ENCODE measurements at regions not wholly inside any gene's neighbourhood (a gene's known extent, or its start where the extent isn't known, plus 50 kb on each side); places are given as distances from the start of the nearest gene placed in this dataset.

- Mint-ChIP-seq H3K36me3 (no peaks in the 10 kb centered on the region), H3K27ac (no peak overlapping the region)
- POLR2A ChIA-PET = no interaction called here
Observed at GRCh38 chr11:90349731-90350130, 126.9 kb upstream of the CHORDC1 start.

DNA sequence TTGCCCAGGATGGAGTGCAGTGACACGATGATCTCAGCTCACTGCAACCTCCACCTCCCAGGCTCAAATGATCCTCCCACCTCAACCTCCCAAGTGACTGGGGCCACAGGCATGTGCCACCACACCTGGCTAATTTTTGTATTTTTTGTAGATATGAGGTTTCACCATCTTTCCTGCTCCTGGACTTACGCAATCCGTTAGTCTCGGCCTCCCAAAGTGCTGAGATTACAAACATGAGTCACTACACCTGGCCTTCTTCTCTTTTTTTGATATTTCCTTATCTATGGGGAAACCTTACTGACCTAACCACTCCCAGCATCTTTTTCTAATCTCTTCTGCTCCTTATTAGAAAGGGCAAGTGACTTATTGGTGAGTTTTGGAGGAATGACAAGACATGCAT is 121.7 kb upstream of the CHORDC1 start:
- POLR2A ChIA-PET = no interaction called here
- H3K27ac Mint-ChIP-seq = no peak overlapping the region
- H3K36me3 Mint-ChIP-seq = no peaks in the 10 kb centered on the region
- H3K27me3 Mint-ChIP-seq = peaks cover 0 to 3% (median 0%) of the 10 kb centered on the region in 5 donors
- ATAC-seq = no peak
- H3K9me3 Mint-ChIP-seq = no peaks in the 10 kb centered on the region
- H3K4me1 Mint-ChIP-seq = no peaks in the 10 kb centered on the region
- no peak for DNase-seq
- no peak overlapping the region for H3K4me3 Mint-ChIP-seq

More at GRCh38 chr11:90349731-90350130, 126.9 kb upstream of the CHORDC1 start:
- Mint-ChIP-seq H3K9me3 (no peaks in the 10 kb centered on the region), H3K27me3 (peaks cover 0 to 10% (median 4%) of the 10 kb centered on the region in 5 donors), H3K4me1 (no peaks in the 10 kb centered on the region), H3K4me3 (no peak overlapping the region)
- no peak for DNase-seq
- ATAC-seq = no peak

DNA sequence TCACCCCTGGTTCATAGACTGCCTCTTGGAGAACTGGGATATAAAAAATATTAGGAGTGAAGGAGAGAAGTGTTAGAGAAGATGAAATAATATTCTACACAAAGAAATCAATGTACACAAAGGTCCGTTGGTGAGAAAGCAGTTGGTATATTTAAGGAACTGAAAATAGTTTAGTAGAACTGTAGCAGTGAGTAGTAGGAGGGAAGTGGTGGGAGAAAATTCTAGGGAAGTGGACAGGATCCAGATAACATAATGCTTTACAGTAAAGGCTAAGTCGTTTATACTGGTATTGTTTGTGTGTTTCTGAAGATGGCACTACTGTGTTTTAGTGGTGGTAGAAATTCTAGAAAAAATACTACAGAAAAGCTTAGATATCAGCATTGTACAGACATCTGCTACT is 120.8 kb upstream of the CHORDC1 start:
- Mint-ChIP-seq H3K9me3 (no peaks in the 10 kb centered on the region), H3K36me3 (no peaks in the 10 kb centered on the region), H3K27me3 (peaks cover 0 to 3% (median 2%) of the 10 kb centered on the region in 5 donors), H3K4me1 (no peaks in the 10 kb centered on the region), H3K4me3 (no peak overlapping the region), H3K27ac (no peak overlapping the region)
- POLR2A ChIA-PET = no interaction called here
- no peak for DNase-seq
- no peak for ATAC-seq

- POLR2A ChIA-PET = no interaction called here
- DNase-seq (no peak), ATAC-seq (no peak)
- no peaks in the 10 kb centered on the region for H3K4me1 Mint-ChIP-seq
- H3K9me3 Mint-ChIP-seq = no peaks in the 10 kb centered on the region
- H3K4me3 Mint-ChIP-seq = no peak overlapping the region
- peaks cover 0 to 7% (median 3%) of the 10 kb centered on the region in 5 donors for H3K27me3 Mint-ChIP-seq
- H3K36me3 Mint-ChIP-seq = no peaks in the 10 kb centered on the region
- no peak overlapping the region for H3K27ac Mint-ChIP-seq
Observed at GRCh38 chr11:90341986-90342385, 119.1 kb upstream of the CHORDC1 start.

- Mint-ChIP-seq H3K27ac (no peak overlapping the region), H3K27me3 (peaks cover 0 to 2% (median 0%) of the 10 kb centered on the region in 5 donors)
- no peak for ATAC-seq
Observed at GRCh38 chr11:90332415-90332814, 109.6 kb upstream of the CHORDC1 start.

DNA sequence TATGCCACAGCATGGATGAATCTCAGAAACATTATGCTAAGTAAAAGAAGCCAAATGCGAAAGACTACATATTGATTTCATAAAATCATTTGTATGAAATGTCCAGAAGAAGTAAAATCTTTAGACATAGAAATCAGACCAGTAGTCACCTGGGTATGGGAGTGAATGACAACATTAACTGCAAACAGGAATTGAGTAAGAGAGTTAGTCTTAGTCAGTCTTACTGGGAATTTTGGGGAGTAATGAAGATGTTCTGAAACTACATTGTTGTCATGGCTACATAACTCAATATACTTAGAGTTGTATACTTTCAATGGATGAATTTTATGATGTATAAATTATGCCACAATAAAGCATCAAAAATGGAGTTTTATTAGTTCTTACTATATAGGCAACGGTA is 107.8 kb upstream of the CHORDC1 start:
- Mint-ChIP-seq H3K27me3 (peaks cover 0 to 1% (median 0%) of the 10 kb centered on the region in 5 donors), H3K4me1 (no peaks in the 10 kb centered on the region), H3K4me3 (no peak overlapping the region), H3K36me3 (no peaks in the 10 kb centered on the region), H3K27ac (no peak overlapping the region), H3K9me3 (no peaks in the 10 kb centered on the region)
- POLR2A ChIA-PET = no interaction called here
- ATAC-seq = no peak
- no peak for DNase-seq

More at GRCh38 chr11:90332415-90332814, 109.6 kb upstream of the CHORDC1 start:
- Mint-ChIP-seq H3K4me1 (no peaks in the 10 kb centered on the region), H3K36me3 (no peaks in the 10 kb centered on the region), H3K9me3 (no peaks in the 10 kb centered on the region), H3K4me3 (no peak overlapping the region)
- DNase-seq = no peak
- POLR2A ChIA-PET = no interaction called here

DNA sequence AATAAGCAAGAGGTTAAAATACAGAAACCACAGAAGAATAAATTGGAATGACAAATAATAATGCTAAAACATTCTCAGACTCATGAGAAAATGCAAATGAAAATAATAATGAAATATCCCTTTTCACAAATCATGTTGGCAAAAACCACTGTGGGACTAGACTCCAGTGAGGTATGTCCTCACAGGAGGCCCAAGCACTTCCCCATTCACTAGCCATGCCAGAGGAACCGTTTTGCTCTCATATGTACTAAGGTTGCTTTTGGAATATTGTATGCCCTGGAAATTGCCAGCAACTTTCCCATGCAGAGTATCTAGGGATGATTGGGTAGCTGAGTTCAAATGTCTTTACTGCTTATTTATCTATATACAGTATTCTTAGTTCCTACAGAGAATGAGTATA is 106.2 kb upstream of the CHORDC1 start:
- no peaks in the 10 kb centered on the region for H3K9me3 Mint-ChIP-seq
- H3K4me1 Mint-ChIP-seq = no peaks in the 10 kb centered on the region
- no peak overlapping the region for H3K4me3 Mint-ChIP-seq
- POLR2A ChIA-PET = no interaction called here
- no peaks in the 10 kb centered on the region for H3K36me3 Mint-ChIP-seq
- no peak overlapping the region for H3K27ac Mint-ChIP-seq
- DNase-seq = no peak
- H3K27me3 Mint-ChIP-seq = peaks cover 0 to 1% (median 0%) of the 10 kb centered on the region in 5 donors
- no peak for ATAC-seq

- Mint-ChIP-seq H3K27ac (no peak overlapping the region), H3K36me3 (no peaks in the 10 kb centered on the region), H3K9me3 (peaks cover 0 to 3% (median 0%) of the 10 kb centered on the region in 9 donors), H3K4me3 (no peak overlapping the region), H3K4me1 (no peaks in the 10 kb centered on the region), H3K27me3 (peaks cover 0 to 14% (median 9%) of the 10 kb centered on the region in 5 donors)
- DNase-seq = no peak
- ATAC-seq = no peak
- POLR2A ChIA-PET = no interaction called here
Observed at GRCh38 chr11:90326647-90327046, 103.8 kb upstream of the CHORDC1 start.

GRCh38 chr11:90323289-90323688 is 100.4 kb upstream of the CHORDC1 start:
- DNase-seq (no peak), ATAC-seq (no peak)
- H3K4me1 Mint-ChIP-seq = no peaks in the 10 kb centered on the region
- H3K36me3 Mint-ChIP-seq = peaks cover 0 to 5% (median 0%) of the 10 kb centered on the region in 3 donors
- POLR2A ChIA-PET = no interaction called here
- peaks cover 0 to 15% (median 12%) of the 10 kb centered on the region in 5 donors for H3K27me3 Mint-ChIP-seq
- H3K27ac Mint-ChIP-seq = no peak overlapping the region
- peaks cover 0 to 9% (median 0%) of the 10 kb centered on the region in 9 donors for H3K9me3 Mint-ChIP-seq
- H3K4me3 Mint-ChIP-seq = peak overlapping the region in 1 of 10 donors; percentile 33

DNA sequence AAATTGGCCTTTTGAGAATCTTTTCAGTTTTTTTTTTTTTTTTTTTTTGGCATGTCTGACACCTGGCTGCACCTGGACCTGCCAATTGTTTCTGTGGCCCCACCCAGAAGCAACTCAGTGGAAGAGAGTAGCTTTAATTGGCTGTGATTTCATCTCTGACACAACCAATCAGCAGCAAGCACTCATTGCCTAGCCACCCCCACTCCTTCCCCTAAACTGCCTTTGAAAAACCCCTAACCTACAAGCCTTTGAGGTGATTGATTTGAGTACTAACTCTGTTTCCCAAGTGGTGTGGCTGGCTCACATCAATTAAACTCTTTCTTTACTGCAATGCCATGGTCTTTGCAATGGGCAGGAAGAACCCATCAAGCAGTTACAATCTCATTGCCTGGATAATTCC is 98.2 kb upstream of the CHORDC1 start:
- ATAC-seq (no peak), DNase-seq (no peak)
- Mint-ChIP-seq H3K4me3 (no peak overlapping the region), H3K27ac (no peak overlapping the region), H3K27me3 (peaks cover 0 to 18% (median 12%) of the 10 kb centered on the region in 5 donors), H3K4me1 (no peaks in the 10 kb centered on the region), H3K9me3 (peaks cover 0 to 9% (median 0%) of the 10 kb centered on the region in 9 donors), H3K36me3 (peaks cover 0 to 5% (median 0%) of the 10 kb centered on the region in 3 donors)
- POLR2A ChIA-PET = no interaction called here

GRCh38 chr11:90318651-90319050 is 95.8 kb upstream of the CHORDC1 start:
- Mint-ChIP-seq H3K36me3 (peaks cover 0 to 5% (median 0%) of the 10 kb centered on the region in 3 donors), H3K27me3 (peaks cover 0 to 18% (median 9%) of the 10 kb centered on the region in 5 donors), H3K4me3 (no peak overlapping the region), H3K27ac (no peak overlapping the region), H3K9me3 (peaks cover 0 to 9% (median 0%) of the 10 kb centered on the region in 9 donors), H3K4me1 (no peaks in the 10 kb centered on the region)
- ATAC-seq (no peak), DNase-seq (no peak)
- POLR2A ChIA-PET = no interaction called here

GRCh38 chr11:90310210-90310609 is 87.4 kb upstream of the CHORDC1 start:
- Mint-ChIP-seq H3K27me3 (peaks cover 0 to 7% (median 0%) of the 10 kb centered on the region in 5 donors), H3K27ac (no peak overlapping the region), H3K4me3 (no peak overlapping the region), H3K4me1 (no peaks in the 10 kb centered on the region), H3K9me3 (peaks cover 0 to 6% (median 0%) of the 10 kb centered on the region in 9 donors), H3K36me3 (no peaks in the 10 kb centered on the region)
- ATAC-seq (no peak), DNase-seq (no peak)
- POLR2A ChIA-PET = no interaction called here

- Mint-ChIP-seq H3K27ac (no peak overlapping the region), H3K27me3 (peaks cover 0 to 7% (median 0%) of the 10 kb centered on the region in 5 donors), H3K4me3 (peak overlapping the region in 1 of 10 donors; percentile 2), H3K36me3 (no peaks in the 10 kb centered on the region), H3K4me1 (no peaks in the 10 kb centered on the region), H3K9me3 (peaks cover 0 to 6% (median 0%) of the 10 kb centered on the region in 9 donors)
- ATAC-seq (no peak), DNase-seq (no peak)
- POLR2A ChIA-PET = no interaction called here
Observed at GRCh38 chr11:90309693-90310092, 86.8 kb upstream of the CHORDC1 start.

DNA sequence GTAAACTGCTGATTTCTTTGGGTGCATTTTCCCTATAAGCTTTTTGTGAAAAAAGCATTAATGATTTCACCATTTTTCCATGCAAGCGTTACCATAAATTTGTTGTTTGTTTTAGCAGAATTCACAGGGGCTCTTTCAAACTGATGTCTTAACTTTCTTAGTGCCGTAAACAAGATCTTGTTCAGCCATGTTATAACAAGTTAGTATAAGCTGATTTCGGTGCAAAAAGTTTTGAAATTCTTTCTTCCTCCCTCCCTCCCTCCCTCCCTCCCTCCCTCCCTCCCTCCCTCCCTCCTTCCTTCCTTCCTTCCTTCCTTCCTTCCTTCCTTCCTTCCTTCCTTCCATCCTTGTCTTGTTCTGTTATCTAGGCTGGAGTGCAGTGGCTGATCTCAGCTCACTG is 71.7 kb upstream of the CHORDC1 start:
- POLR2A ChIA-PET = no interaction called here
- Mint-ChIP-seq H3K4me3 (peak overlapping the region in 1 of 10 donors; percentile 34), H3K4me1 (no peaks in the 10 kb centered on the region), H3K36me3 (no peaks in the 10 kb centered on the region), H3K27me3 (peaks cover 3 to 18% (median 7%) of the 10 kb centered on the region in 5 donors), H3K27ac (no peak overlapping the region), H3K9me3 (peaks cover 0 to 5% (median 0%) of the 10 kb centered on the region in 9 donors)
- ATAC-seq (no peak), DNase-seq (no peak)

Data from naive thymus-derived CD8-positive, alpha-beta T cell (primary cell).